CD4-positive, alpha-beta T cell treated with Interleukin-6 at 100 ng/mL for 8 hours (primary cell): ENCODE measurements at regions not wholly inside any gene's neighbourhood (a gene's known extent, or its start where the extent isn't known, plus 50 kb on each side); places are given as distances from the start of the nearest gene placed in this dataset.

Experiments used
- DNase-seq: peaks from one replicate; pipeline ENCODE4 v3.0.0-alpha.2; 2020; ENCODE audit warnings: mixed read lengths, low spot score

GRCh38 chr3:194973366-194974000 is 287.8 kb downstream of the FAM43A start:
- no peak for DNase-seq

DNA sequence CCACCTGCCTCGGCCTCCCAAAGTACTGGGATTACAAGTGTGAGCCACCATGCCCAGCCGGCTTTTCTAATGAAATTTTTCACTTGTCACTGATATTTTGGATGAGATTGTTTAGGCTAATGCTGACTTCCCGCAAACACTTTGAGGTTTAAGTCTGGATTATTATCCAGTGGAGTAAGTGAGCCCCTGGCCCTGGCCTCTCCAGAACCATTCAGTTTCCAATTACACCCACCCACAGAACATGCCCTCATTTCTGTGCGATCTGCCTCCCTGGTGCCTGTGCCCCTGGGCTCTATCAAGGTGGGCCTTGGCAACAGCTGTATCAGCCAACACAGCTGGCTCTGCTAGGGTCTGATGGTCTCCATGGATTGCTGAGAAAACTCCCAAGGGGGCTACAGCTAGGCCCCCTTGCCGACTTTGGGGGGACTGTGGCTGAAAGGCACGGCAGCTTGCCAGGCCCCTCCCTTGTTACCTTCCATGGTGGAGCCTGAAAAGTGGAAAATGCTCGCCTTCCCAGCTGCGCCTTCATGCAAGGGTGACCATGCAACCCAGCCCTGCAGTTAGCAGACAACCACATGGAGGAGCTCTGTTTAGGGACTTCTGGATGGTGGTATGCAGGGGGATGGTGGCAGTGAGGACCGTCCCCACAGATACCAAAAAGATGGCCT is 288.9 kb downstream of the FAM43A start:
- DNase-seq, result no peak

DNA sequence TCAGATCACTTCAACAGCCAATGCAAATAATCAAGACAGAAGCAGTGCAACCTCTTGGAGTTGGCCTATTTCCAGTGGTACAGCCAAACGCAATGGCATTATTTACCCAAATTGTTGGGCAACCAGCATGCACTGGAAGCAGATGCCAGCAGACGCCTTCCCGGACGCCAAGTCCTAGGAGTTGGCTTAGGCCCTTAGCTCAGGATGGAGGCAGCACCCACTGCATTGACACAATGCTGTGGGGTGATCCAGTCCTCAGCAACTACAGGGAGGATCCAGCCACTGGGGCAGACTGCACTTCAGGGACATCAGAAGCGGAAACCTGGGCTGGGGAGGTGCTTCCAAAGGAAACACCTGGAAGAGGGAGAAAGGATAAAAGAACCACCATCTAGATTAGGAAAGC is 290.4 kb downstream of the FAM43A start:
- DNase-seq, result no peak

GRCh38 chr3:194976874-194977273 is 291.2 kb downstream of the FAM43A start:
- DNase-seq, result no peak

- DNase-seq, result no peak
Measured at GRCh38 chr3:194977356-194977755, 291.7 kb downstream of the FAM43A start.

DNA sequence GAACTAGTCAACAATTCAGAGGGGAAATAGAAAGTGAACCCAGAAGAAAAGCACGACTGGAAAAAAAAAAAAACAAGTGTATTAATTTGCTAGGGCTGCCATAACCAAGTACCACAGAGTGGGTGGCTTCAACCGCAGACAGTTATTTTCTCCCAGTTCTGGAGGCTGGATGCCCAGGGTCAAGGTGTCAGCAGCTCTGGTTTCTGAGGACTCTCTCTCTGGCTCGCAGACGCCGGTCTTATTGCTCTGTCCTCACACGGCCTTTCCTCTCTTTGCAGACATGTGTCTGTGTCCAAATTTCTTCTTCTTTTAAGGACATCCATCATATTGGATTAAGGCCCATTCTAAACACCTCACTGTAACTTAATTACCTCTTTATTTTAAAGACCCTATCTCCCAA is 291.8 kb downstream of the XXYLT1 start:
- DNase-seq, result no peak

- DNase-seq, result no peak
Measured at GRCh38 chr3:194982472-194982871, 288.5 kb downstream of the XXYLT1 start.

DNA sequence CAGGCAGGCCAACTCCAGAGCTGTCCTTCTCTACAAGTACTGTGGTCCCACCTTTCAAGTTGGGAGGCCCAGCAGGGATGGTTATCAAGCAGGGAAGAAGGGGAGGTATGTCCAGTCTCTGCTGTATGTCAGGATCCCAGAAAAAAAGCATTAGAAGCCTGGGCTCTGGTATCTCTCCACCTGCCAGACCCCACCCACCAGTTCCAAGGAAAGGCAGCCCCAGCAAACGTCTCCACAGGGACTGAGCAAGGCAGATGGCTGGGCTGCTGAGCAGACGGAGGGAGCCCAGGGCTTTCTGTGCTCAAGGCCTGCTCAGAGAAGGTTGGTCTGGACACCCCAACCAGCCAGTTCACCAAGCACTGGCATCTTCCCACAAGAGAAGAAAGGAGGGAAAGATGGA is 287.8 kb downstream of the XXYLT1 start:
- no peak for DNase-seq

GRCh38 chr3:194983620-194984019 is 287.3 kb downstream of the XXYLT1 start:
- no peak for DNase-seq

DNA sequence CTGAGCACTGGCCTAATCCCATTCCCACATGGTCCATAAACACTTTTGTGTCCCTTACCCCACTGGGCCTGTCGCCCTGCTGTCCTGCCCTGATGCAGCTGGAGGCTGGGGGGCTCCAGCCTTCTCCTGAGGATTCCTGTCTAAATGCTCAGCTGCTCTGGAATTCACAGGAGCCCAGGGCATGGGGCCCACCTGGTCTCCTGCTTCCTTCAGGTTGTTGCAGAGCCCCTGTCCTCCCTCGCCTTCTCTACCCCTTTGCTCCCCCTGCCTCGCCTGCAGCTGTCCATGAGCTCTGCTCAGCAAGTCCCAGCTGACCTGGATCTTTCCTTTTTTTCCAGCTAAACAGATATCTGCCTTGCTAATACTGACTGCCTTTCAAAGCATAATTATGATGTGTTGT is 286.9 kb downstream of the XXYLT1 start:
- DNase-seq, result no peak

GRCh38 chr3:194984622-194985021 is 286.3 kb downstream of the XXYLT1 start:
- no peak for DNase-seq

DNA sequence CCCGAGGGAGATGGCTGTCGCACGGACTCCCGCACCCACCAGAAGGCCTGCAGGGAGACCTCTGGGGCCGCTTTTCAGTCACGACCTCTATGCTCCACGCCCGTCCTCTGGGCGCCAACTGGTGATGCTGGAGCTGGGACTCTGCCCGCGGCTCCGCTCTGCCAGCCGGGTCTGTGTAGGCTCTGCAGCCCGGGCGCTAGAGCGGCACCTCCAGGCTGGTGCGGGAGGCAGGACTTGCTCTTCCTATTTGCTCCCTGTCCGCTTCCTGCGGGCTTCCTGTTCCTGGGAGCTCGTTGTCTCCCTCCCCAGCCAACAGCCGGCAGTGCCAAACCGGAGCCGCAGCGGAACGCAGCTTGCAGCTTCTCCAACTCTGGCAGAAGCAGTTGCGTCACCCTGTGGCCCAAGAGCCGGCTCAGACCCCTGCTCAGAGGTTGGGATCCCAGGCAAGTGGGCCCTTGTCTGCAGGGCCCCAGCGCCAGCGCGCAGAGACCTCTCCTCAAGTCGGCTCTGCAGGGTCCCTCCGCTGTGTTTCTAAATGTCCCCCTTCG is 285.9 kb downstream of the XXYLT1 start:
- no peak for DNase-seq

- DNase-seq, result no peak
Measured at GRCh38 chr3:194986208-194987043, 284.5 kb downstream of the XXYLT1 start.

- no peak for DNase-seq
Measured at GRCh38 chr3:194987571-194988494, 283.1 kb downstream of the XXYLT1 start.

- DNase-seq, result no peak
Measured at GRCh38 chr3:194988495-194989165, 282.3 kb downstream of the XXYLT1 start.

- no peak for DNase-seq
Measured at GRCh38 chr3:194989241-194989640, 281.7 kb downstream of the XXYLT1 start.

DNA sequence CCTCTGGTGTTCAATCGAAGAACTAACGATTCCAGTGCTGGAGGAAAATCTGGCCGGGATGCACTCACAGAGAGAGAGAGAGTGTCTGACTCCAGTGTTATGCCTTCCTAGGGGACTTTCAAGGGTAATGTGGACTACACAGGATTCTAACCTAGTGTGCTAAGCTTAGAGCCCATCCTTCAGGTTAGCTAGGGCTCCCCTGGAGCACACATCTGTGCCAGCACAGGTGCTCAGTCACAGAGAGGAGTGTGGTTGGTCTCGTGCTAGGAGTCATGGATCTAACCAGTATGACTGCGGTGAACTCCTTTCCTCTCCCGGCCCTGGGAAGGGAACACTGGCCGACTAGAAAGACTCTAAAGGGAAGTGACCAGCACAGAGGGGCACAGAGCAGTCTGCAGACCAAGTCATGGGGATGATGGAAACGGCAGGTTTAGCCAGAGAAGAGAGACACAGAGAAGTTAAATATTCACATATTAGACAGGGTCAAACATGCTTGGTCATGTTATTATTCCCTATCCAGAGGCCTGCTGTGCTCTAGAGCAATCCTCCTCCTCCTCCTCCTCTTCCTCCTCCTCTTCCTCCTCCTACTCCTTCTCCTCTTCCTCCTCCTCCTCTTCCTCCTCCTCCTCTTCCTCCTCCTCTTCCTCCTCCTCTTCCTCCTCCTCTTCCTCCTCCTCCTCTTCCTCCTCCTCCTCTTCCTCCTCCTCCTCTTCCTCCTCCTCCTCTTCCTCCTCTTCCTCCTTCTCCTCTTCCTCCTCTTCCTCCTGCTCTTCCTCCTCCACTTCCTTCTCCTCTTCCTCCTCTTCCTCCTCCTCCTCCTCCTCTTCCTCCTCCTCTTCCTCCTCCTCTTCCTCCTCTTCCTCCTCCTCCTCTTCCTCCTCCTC is 280.3 kb downstream of the XXYLT1 start:
- no peak for DNase-seq

GRCh38 chr3:194991338-194991654 is 279.7 kb downstream of the XXYLT1 start:
- no peak for DNase-seq

GRCh38 chr3:194993896-194994295 is 277.1 kb downstream of the XXYLT1 start:
- no peak for DNase-seq

DNA sequence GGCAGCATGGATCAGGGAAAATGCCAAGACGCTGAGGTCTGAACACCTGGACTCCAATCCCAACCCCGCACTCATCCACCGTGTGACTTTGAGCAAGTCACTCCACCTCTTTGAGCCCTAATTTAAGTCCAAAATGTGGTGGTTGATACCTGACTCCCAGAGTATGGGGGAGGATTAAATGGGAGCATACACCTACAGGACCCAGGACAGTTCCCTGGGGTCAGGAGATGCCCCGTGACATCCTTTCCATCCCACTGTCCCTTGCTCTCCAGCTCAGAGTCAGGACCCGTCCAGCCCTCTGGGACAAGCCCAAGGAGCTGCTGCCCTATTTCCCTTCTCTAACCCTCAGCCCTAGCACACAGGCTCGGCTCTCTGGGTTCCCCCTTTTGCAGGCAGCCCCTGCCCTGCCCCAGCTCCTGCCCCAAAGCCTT is 276.4 kb downstream of the XXYLT1 start:
- DNase-seq, result no peak
